ENCODE measurements at regions not wholly inside any gene's neighbourhood (a gene's known extent, or its start where the extent isn't known, plus 50 kb on each side); places are given as distances from the start of the nearest gene placed in this dataset.

DNA sequence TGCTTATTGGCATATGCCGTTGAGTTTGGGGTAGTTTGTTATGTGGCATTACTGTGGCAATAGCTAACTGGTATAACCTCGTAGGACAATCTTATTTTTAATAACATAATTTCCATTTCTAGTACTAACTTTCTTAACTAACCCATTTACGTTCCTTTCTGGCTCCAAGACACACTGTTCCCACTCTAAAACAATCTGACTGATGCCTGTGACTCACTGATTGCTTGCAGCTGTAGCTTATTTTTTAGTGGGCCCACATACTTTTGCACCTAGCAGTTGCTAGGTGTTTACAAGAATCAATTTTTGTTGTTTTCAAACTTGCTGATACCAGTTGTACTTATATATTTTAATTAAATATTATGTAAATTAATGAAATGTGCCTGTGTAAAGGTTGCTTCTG lies 52.2 kb downstream of the FAT3 start:
- DNase-seq (ENCODE audit: low read depth): peak; percentile 39
- TF ChIP-seq, protein P1, sequence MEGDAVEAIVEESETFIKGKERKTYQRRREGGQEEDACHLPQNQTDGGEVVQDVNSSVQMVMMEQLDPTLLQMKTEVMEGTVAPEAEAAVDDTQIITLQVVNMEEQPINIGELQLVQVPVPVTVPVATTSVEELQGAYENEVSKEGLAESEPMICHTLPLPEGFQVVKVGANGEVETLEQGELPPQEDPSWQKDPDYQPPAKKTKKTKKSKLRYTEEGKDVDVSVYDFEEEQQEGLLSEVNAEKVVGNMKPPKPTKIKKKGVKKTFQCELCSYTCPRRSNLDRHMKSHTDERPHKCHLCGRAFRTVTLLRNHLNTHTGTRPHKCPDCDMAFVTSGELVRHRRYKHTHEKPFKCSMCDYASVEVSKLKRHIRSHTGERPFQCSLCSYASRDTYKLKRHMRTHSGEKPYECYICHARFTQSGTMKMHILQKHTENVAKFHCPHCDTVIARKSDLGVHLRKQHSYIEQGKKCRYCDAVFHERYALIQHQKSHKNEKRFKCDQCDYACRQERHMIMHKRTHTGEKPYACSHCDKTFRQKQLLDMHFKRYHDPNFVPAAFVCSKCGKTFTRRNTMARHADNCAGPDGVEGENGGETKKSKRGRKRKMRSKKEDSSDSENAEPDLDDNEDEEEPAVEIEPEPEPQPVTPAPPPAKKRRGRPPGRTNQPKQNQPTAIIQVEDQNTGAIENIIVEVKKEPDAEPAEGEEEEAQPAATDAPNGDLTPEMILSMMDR (IDR thresholded peaks at IDR 0.05; ENCODE audit: insufficient read depth, low read depth, low read length): no peak
- no peak overlapping the region for H3K4me3 ChIP-seq (ENCODE audit: low read depth, low read length)

DNA sequence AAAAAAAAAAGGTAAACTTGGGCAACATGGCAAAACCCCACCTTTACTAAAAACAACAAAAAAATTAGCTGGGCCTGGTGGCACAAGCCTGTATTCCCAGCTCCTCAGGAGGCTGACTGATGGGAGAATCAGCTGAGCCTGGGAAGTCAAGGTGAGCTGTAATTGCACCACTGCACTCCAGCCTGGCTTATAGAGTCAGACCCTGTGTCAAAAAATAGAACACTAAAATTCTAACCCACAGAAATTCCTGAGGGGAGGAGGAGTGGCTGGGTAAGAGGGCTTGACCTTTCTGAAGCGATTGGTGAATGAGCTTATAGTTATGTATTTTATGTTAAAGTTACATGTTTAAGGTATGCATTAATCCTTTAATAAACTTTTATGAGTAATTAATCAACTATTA lies 53.3 kb downstream of the FAT3 start:
- DNase-seq (ENCODE audit: low read depth): peak; percentile 7
- TF ChIP-seq, protein P1 (IDR thresholded peaks at IDR 0.05; ENCODE audit: insufficient read depth, low read depth, low read length): no peak

DNA sequence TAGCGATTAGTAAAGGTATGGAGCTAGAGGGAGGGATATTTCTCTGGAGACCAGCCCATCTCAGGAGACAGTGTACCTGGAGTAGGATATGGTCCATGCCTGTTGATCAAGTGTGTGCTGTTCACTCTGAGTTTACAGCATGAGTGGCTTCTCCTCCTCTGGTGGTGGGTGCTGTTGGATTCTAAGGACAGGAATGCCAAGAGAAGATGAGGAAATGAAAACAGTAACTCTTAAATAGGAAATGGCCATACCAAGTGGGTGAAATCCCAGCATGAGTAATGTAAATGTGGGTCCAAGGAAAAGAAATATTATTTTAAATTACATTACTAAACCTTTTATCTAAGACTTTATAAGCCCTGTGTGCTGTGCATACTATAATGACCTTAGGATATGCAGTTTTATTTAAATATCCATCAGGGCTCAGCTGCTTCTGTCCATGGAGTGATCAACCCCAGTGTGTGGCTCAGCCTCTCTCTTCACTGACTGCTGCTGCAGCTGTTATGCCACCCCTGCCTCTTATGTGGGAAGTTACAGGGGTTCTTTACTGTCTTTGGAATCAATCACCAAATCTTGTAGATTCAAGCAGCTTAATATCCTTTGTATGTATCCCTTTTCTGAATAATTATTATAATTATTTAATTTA lies 54.3 kb downstream of the FAT3 start:
- H3K4me3 ChIP-seq (ENCODE audit: low read depth, low read length): no peak overlapping the region
- no peak for DNase-seq (ENCODE audit: low read depth)
- TF ChIP-seq, protein P1 (IDR thresholded peaks at IDR 0.05; ENCODE audit: insufficient read depth, low read depth, low read length): no peak

More for the DNA sequence above, 53.3 kb downstream of the FAT3 start:
- no peak overlapping the region for H3K4me3 ChIP-seq (ENCODE audit: low read depth, low read length)

DNA sequence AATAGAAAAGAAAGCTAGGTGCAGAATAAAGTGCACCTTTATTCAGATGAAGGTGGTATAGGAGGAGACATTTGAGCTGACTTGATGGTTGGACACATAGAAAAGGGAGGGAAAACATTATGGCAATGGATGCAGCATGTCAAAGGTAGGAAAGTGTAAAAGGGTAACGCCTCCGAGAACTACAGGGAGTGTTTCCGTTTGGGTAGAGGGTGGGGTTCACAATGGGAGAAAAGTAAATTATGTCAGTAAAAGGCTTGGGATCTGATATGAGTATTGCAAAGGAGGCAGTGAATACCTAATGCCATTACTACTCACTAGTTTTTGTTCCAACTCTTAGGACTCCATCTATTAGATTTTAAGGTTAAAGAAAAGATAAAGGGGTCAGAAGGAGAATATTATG lies 59.5 kb downstream of the FAT3 start:
- no peak for DNase-seq (ENCODE audit: low read depth)
- TF ChIP-seq, protein P1 (IDR thresholded peaks at IDR 0.05; ENCODE audit: insufficient read depth, low read depth, low read length): no peak
- H3K4me3 ChIP-seq (ENCODE audit: low read depth, low read length): no peak overlapping the region

DNA sequence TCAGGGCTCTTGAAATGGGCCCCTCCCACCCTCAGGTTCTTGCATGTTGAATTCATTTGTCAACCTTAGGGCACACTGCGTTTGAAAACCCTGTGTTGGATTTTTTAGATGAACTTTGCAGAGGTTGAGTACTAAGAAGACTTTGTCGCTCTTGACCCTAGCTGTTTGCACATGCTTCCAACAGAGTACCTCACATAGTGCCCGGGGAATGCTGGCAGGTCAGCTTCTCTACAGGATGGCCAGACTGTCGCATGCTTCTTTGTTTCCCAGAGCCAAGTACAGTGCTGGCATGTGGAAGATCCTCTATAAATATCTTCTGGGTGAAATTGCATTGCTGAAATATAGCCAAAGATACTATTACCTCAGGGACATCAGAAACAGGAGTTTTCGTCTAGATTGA lies 59.9 kb downstream of the FAT3 start:
- DNase-seq (ENCODE audit: low read depth): no peak
- no peak overlapping the region for H3K4me3 ChIP-seq (ENCODE audit: low read depth, low read length)
- TF ChIP-seq, protein P1 (IDR thresholded peaks at IDR 0.05; ENCODE audit: insufficient read depth, low read depth, low read length): no peak

DNA sequence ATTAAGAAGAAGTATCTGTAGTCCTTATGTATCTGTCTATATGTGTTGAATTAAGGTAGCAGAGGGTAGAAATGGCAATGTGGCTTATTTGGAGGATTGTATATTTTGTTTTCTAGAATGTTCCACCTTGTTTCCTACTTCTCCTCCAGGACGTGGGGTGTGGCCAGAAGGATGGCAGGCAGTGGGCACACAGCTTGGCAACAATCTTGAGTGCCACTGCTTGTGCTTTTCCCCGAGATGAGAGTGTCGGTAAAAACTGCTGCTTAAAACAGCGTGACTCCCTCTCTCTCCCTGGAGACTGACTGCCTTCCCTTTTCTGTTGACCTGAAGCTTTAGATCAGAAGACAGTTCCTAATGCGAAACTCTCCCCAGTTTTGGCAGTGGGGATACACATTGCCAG lies 61.2 kb downstream of the FAT3 start:
- TF ChIP-seq, protein P1 (IDR thresholded peaks at IDR 0.05; ENCODE audit: insufficient read depth, low read depth, low read length): no peak
- DNase-seq (ENCODE audit: low read depth): no peak
- H3K4me3 ChIP-seq (ENCODE audit: low read depth, low read length): no peak overlapping the region

DNA sequence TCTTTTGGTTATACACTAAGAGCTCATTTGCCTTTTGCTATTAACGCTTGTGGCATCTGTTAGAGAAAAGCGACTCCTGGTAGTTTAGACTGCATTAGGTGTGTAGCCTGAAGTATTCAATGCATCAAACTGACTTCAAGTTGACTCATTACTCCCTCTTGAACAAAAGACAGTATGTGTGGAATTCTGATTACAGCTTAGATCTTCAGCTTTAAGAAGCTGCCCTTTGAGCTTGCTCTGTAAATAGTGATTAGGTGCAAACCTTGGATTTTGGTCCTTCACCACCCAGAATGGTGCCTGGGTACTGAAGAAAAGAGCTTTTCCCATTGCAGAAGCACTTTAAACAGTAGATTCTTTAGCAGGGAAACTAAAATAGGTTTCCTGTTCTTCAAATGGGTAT lies 62.1 kb downstream of the FAT3 start:
- TF ChIP-seq, protein P1 (IDR thresholded peaks at IDR 0.05; ENCODE audit: insufficient read depth, low read depth, low read length): no peak
- no peak overlapping the region for H3K4me3 ChIP-seq (ENCODE audit: low read depth, low read length)
- no peak for DNase-seq (ENCODE audit: low read depth)

Measured in fibroblast of villous mesenchyme (primary cell).